Testis (tissue), 2 donors: ENCODE measurements at regions not wholly inside any gene's neighbourhood (a gene's known extent, or its start where the extent isn't known, plus 50 kb on each side); places are given as distances from the start of the nearest gene placed in this dataset.

Experiments used
- DNase-seq: peaks from one replicate; pipeline ENCODE4 v3.0.0-alpha.2; 2019
- H3K27ac ChIP-seq, 2 donors: fragments of 200-600 bp; sonication (generic); one replicate each; pipeline ENCODE4 v1.5.1; 2019
- H3K27me3 ChIP-seq: fragments of 200-600 bp; sonication (generic); one replicate; pipeline ENCODE4 v1.5.1; 2019
- H3K36me3 ChIP-seq: fragments of 200-600 bp; sonication (generic); one replicate; pipeline ENCODE4 v1.5.1; 2017; ENCODE audit warnings: low read depth; ENCODE audit errors: missing control alignments
- H3K4me1 ChIP-seq: fragments of 200-600 bp; sonication (generic); one replicate; pipeline ENCODE4 v1.5.1; 2019
- H3K4me3 ChIP-seq, 2 donors: fragments of 200-600 bp; sonication (generic); one replicate each; pipeline ENCODE4 v1.5.1; 2017 to 2019
- H3K9me3 ChIP-seq: fragments of 200-600 bp; sonication (generic); one replicate; pipeline ENCODE4 v1.5.1; 2017
- CTCF ChIP-seq, 3 experiments: fragments of 450-650 bp in 2 of 3; fragments of 200-600 bp in 1 of 3; sonication (generic) in 1 of 3; IDR thresholded peaks; one replicate each; pipeline ENCODE4 v1.5.1; 2016 to 2019; ENCODE audit warnings: antibody characterized with exemption in 3 of 3, mild to moderate bottlenecking in 2 of 3, moderate library complexity in 1 of 3
- POLR2A ChIP-seq: fragments of 450-650 bp; IDR thresholded peaks from one replicate; pipeline ENCODE4 v1.6.1; 2017; ENCODE audit warnings: antibody characterized with exemption, mild to moderate bottlenecking, moderate library complexity
- WGBS, 2 donors: methylation state at CpG; one replicate each; pipeline ENCODE4 v1.1.5; 2018; 5-methylcytosine and 5-hydroxymethylcytosine counted together
- intact Hi-C: fragments of 100-400 bp; cut with DNase I; formaldehyde crosslinking; loops from one replicate; pipeline ENCODE4 v1.15.1; 2023; ENCODE audit warnings: low total_unique reads

- no peak overlapping the region for H3K27ac ChIP-seq
- DNase-seq, result no peak
- no peaks in the 10 kb centered on the region for H3K27me3 ChIP-seq
- 72 to 75% methylated on average over 7 of the region's 7 CpGs for WGBS, 2 donors
- intact Hi-C loops, result no loop called here
- TF ChIP-seq CTCF (IDR thresholded peaks at IDR 0.05), result no peak
- TF ChIP-seq POLR2A, result no peak
- no peaks in the 10 kb centered on the region for H3K36me3 ChIP-seq
- no peaks in the 10 kb centered on the region for H3K9me3 ChIP-seq
- H3K4me1 ChIP-seq, result no peaks in the 10 kb centered on the region
- no peak overlapping the region for H3K4me3 ChIP-seq
Observed at GRCh38 chr15:94793641-94794040, 562.3 kb downstream of the MCTP2 start.

GRCh38 chr15:94804613-94805012 lies 573.3 kb downstream of the MCTP2 start:
- Histone ChIP-seq H3K36me3 (no peaks in the 10 kb centered on the region), H3K27ac (no peak overlapping the region), H3K4me1 (no peaks in the 10 kb centered on the region), H3K27me3 (no peaks in the 10 kb centered on the region), H3K4me3 (no peak overlapping the region), H3K9me3 (no peaks in the 10 kb centered on the region)
- TF ChIP-seq CTCF (IDR thresholded peaks at IDR 0.05), result no peak
- no peak for TF ChIP-seq POLR2A
- no peak for DNase-seq
- intact Hi-C loops, result no loop called here
- 40 to 59% methylated on average over 2 of the region's 2 CpGs for WGBS, 2 donors

- no peaks in the 10 kb centered on the region for H3K9me3 ChIP-seq
- WGBS, 2 donors, result 63 to 67% methylated on average over 4 of the region's 4 CpGs
Observed at GRCh38 chr15:94815110-94815731, 583.9 kb downstream of the MCTP2 start.

GRCh38 chr15:94815914-94816313 lies 584.6 kb downstream of the MCTP2 start:
- TF ChIP-seq CTCF (IDR thresholded peaks at IDR 0.05) (no peak), POLR2A (no peak)
- WGBS, 2 donors, result 84 to 92% methylated on average over 5 of the region's 5 CpGs
- Histone ChIP-seq H3K36me3 (no peaks in the 10 kb centered on the region), H3K27me3 (no peaks in the 10 kb centered on the region), H3K4me3 (no peak overlapping the region), H3K27ac (no peak overlapping the region), H3K9me3 (no peaks in the 10 kb centered on the region), H3K4me1 (no peaks in the 10 kb centered on the region)
- DNase-seq, result no peak
- intact Hi-C loops, result no loop called here

More at GRCh38 chr15:94815110-94815731, 583.9 kb downstream of the MCTP2 start:
- Histone ChIP-seq H3K36me3 (no peaks in the 10 kb centered on the region), H3K4me3 (no peak overlapping the region), H3K4me1 (no peaks in the 10 kb centered on the region), H3K27ac (no peak overlapping the region), H3K27me3 (no peaks in the 10 kb centered on the region)
- intact Hi-C loops, result no loop called here
- TF ChIP-seq POLR2A, result no peak
- no peak for TF ChIP-seq CTCF (IDR thresholded peaks at IDR 0.05)
- DNase-seq, result no peak
